ENCODE measurements at regions not wholly inside any gene's neighbourhood (a gene's known extent, or its start where the extent isn't known, plus 50 kb on each side); places are given as distances from the start of the nearest gene placed in this dataset.

- Histone ChIP-seq H3K36me3 (ENCODE audit: low read depth) (no peaks in the 10 kb centered on the region), H3K4me3 (no peak overlapping the region), H3K4me1 (ENCODE audit: low read depth) (no peaks in the 10 kb centered on the region), H3K9me3 (no peaks in the 10 kb centered on the region)
- no peak for TF ChIP-seq CTCF (IDR thresholded peaks at IDR 0.05)
- DNase-seq (no peak), ATAC-seq (no peak)
- intact Hi-C loops (cut with DNase I, micrococcal nuclease), result no loop called here
Measured at GRCh38 chr5:174374206-174374605, 328.7 kb downstream of the NSG2 start.

GRCh38 chr5:174376056-174376455, 330.6 kb downstream of the NSG2 start:
- no peak overlapping the region for H3K4me3 ChIP-seq
- DNase-seq, result no peak
- H3K4me1 ChIP-seq (ENCODE audit: low read depth), result no peaks in the 10 kb centered on the region
- H3K9me3 ChIP-seq, result no peaks in the 10 kb centered on the region
- no peak for TF ChIP-seq CTCF (IDR thresholded peaks at IDR 0.05)
- intact Hi-C loops (cut with DNase I, micrococcal nuclease), result no loop called here
- H3K36me3 ChIP-seq (ENCODE audit: low read depth), result no peaks in the 10 kb centered on the region
- ATAC-seq, result no peak

GRCh38 chr5:174376726-174377373, 331.3 kb downstream of the NSG2 start:
- Histone ChIP-seq H3K4me3 (no peak overlapping the region), H3K9me3 (no peaks in the 10 kb centered on the region), H3K36me3 (ENCODE audit: low read depth) (no peaks in the 10 kb centered on the region), H3K4me1 (ENCODE audit: low read depth) (no peaks in the 10 kb centered on the region)
- ATAC-seq, result no peak
- no peak for TF ChIP-seq CTCF (IDR thresholded peaks at IDR 0.05)
- intact Hi-C loops (cut with DNase I, micrococcal nuclease), result no loop called here
- DNase-seq, result no peak

GRCh38 chr5:174378121-174378874, 332.8 kb downstream of the NSG2 start:
- Histone ChIP-seq H3K9me3 (no peaks in the 10 kb centered on the region), H3K36me3 (ENCODE audit: low read depth) (no peaks in the 10 kb centered on the region), H3K4me3 (no peak overlapping the region), H3K4me1 (ENCODE audit: low read depth) (no peaks in the 10 kb centered on the region)
- no peak for TF ChIP-seq CTCF (IDR thresholded peaks at IDR 0.05)
- intact Hi-C loops (cut with DNase I, micrococcal nuclease), result no loop called here
- ATAC-seq (no peak), DNase-seq (no peak)

GRCh38 chr5:174380311-174380710, 334.8 kb downstream of the NSG2 start:
- Histone ChIP-seq H3K9me3 (no peaks in the 10 kb centered on the region), H3K4me1 (ENCODE audit: low read depth) (no peaks in the 10 kb centered on the region), H3K4me3 (no peak overlapping the region), H3K36me3 (ENCODE audit: low read depth) (no peaks in the 10 kb centered on the region)
- ATAC-seq (no peak), DNase-seq (no peak)
- intact Hi-C loops (cut with DNase I, micrococcal nuclease), result no loop called here
- no peak for TF ChIP-seq CTCF (IDR thresholded peaks at IDR 0.05)

Measured in mucosa of descending colon (tissue), 3 donors.